IMR-90 (cell line): ENCODE measurements at regions not wholly inside any gene's neighbourhood (a gene's known extent, or its start where the extent isn't known, plus 50 kb on each side); places are given as distances from the start of the nearest gene placed in this dataset.

Experiments used
- ATAC-seq: fragments of 200-7000 bp; cut with Tn5 transposase; 2 replicates; pipeline ENCODE4 v1.9.1; 2020; ENCODE audit warnings: low read depth, mild to moderate bottlenecking, moderate library complexity
- BruUV-seq: library from RNA; stranded (reverse); fragments of 400-500 nt; replicated peaks from 2 replicates; lab custom pipeline; 2021; lab: Mats Ljungman, UMichigan
- CTCF ChIA-PET: fragments of 300-600 bp; formaldehyde crosslinking; extraction: SDS; loops from one replicate; lab custom pipeline; 2021; ENCODE audit warnings: antibody characterized with exemption; lab: Yijun Ruan, JAX
- POLR2A ChIA-PET: fragments of 300-600 bp; sonication (Branson Sonifier 250); formaldehyde crosslinking; loops from one replicate; lab custom pipeline; 2022; ENCODE audit warnings: antibody characterized with exemption; ENCODE audit not compliant: unreplicated experiment; lab: Charles Lee
- DNase-seq: peaks from one replicate; pipeline ENCODE4 v3.0.0; 2013
- H2AFZ ChIP-seq: replicated peaks from 2 replicates; pipeline ENCODE3; 2013; ENCODE audit warnings: low read length, mild to moderate bottlenecking; ENCODE audit not compliant: poor library complexity
- H2AK5ac ChIP-seq: 2 replicates; pipeline ENCODE4 v1.6.1; 2013; ENCODE audit warnings: low read depth, low read length, inconsistent platforms
- H2AK9ac ChIP-seq: replicated peaks from 2 replicates; pipeline ENCODE3; 2013; ENCODE audit warnings: mild to moderate bottlenecking, low read depth, low read length, moderate library complexity; ENCODE audit not compliant: poor library complexity
- H2BK120ac ChIP-seq: 2 replicates; pipeline ENCODE4 v1.6.1; 2013; ENCODE audit warnings: low read depth, low read length, inconsistent platforms
- H2BK15ac ChIP-seq: 3 replicates; pipeline ENCODE4 v1.6.1; 2013; ENCODE audit warnings: low read depth, low read length, inconsistent platforms
- H2BK20ac ChIP-seq: 2 replicates; pipeline ENCODE4 v1.6.1; 2013; ENCODE audit warnings: low read depth, mild to moderate bottlenecking, inconsistent platforms, low read length, moderate library complexity
- H2BK5ac ChIP-seq: 2 replicates; pipeline ENCODE4 v1.6.1; 2013; ENCODE audit warnings: mild to moderate bottlenecking, low read depth, low read length, inconsistent platforms; ENCODE audit not compliant: poor library complexity, severe bottlenecking
- H3K14ac ChIP-seq: replicated peaks from 2 replicates; pipeline ENCODE4 v1.6.1; 2013; ENCODE audit warnings: low read depth, low read length, inconsistent platforms
- H3K18ac ChIP-seq: 2 replicates; pipeline ENCODE4 v1.6.1; 2013; ENCODE audit warnings: low read depth, low read length, control low read depth
- H3K23ac ChIP-seq: 2 replicates; pipeline ENCODE4 v1.6.1; 2013; ENCODE audit warnings: low read depth, low read length, inconsistent platforms
- H3K27ac ChIP-seq: 2 replicates; pipeline ENCODE4 v1.5.1; 2013; ENCODE audit warnings: mild to moderate bottlenecking, control low read depth, low read length; ENCODE audit not compliant: insufficient read depth
- H3K27me3 ChIP-seq: 2 replicates; pipeline ENCODE4 v1.6.1; 2013; ENCODE audit warnings: low read length; ENCODE audit not compliant: control insufficient read depth, insufficient read depth
- H3K36me3 ChIP-seq: 2 replicates; pipeline ENCODE4 v1.6.1; 2013; ENCODE audit warnings: low read length, mixed read lengths; ENCODE audit not compliant: control insufficient read depth, insufficient read depth
- H3K4ac ChIP-seq: 2 replicates; pipeline ENCODE4 v1.6.1; 2013; ENCODE audit warnings: low read depth, low read length, inconsistent platforms
- H3K4me1 ChIP-seq: 2 replicates; pipeline ENCODE4 v1.6.1; 2013; ENCODE audit warnings: low read length, mixed read lengths; ENCODE audit not compliant: control insufficient read depth, insufficient read depth
- H3K4me2 ChIP-seq: 2 replicates; pipeline ENCODE4 v1.6.1; 2013; ENCODE audit warnings: low read depth, mild to moderate bottlenecking, control low read depth, low read length, moderate library complexity
- H3K4me3 ChIP-seq: 2 replicates; pipeline ENCODE4 v1.5.1; 2013; ENCODE audit warnings: low read depth, mild to moderate bottlenecking, control low read depth, low read length, moderate library complexity; ENCODE audit not compliant: insufficient read depth
- H3K56ac ChIP-seq: 2 replicates; pipeline ENCODE4 v1.6.1; 2013; ENCODE audit warnings: low read length, inconsistent platforms; ENCODE audit not compliant: insufficient read depth; ENCODE audit errors: extremely low read depth
- H3K79me1 ChIP-seq, 2 experiments: 2 replicates each; pipeline ENCODE4 v1.6.1; 2013; ENCODE audit warnings: low read length in 2 of 2, inconsistent platforms in 1 of 2, low read depth in 1 of 2
- H3K9ac ChIP-seq: 2 replicates; pipeline ENCODE4 v1.6.1; 2013; ENCODE audit warnings: low read depth, low read length, control low read depth
- H3K9me1 ChIP-seq: 2 replicates; pipeline ENCODE4 v1.6.1; 2013; ENCODE audit warnings: low read length, inconsistent platforms; ENCODE audit not compliant: insufficient read depth
- H3K9me3 ChIP-seq: 2 replicates; pipeline ENCODE4 v1.6.1; 2013; ENCODE audit warnings: low read length; ENCODE audit not compliant: control insufficient read depth, insufficient read depth
- H4K20me1 ChIP-seq: 2 replicates; pipeline ENCODE4 v1.6.1; 2013; ENCODE audit warnings: low read length, inconsistent platforms; ENCODE audit not compliant: insufficient read depth
- H4K5ac ChIP-seq: 2 replicates; pipeline ENCODE4 v1.6.1; 2013; ENCODE audit warnings: mild to moderate bottlenecking, low read depth, low read length, control low read depth
- H4K8ac ChIP-seq, 2 experiments: 2 replicates each; pipeline ENCODE4 v1.6.1; 2013; ENCODE audit warnings: low read depth in 2 of 2, low read length in 2 of 2, control low read depth in 1 of 2, inconsistent platforms in 1 of 2
- H4K91ac ChIP-seq: 2 replicates; pipeline ENCODE4 v1.6.1; 2013; ENCODE audit warnings: low read depth, low read length, inconsistent platforms; ENCODE audit not compliant: insufficient read depth
- BHLHE40 ChIP-seq: fragments of 150-350 bp; IDR thresholded peaks from 2 replicates; pipeline ENCODE4 v1.6.1; 2016; ENCODE audit warnings: mild to moderate bottlenecking, low read depth, low read length
- CEBPB ChIP-seq: IDR thresholded peaks from 2 replicates; pipeline ENCODE4 v1.6.1; 2012; ENCODE audit warnings: low read depth, low read length, improper control_type of control experiment
- CHD1 ChIP-seq: IDR thresholded peaks from 2 replicates; pipeline ENCODE4 v1.6.1; 2012; ENCODE audit warnings: low read depth, low read length, improper control_type of control experiment
- CTCF ChIP-seq: conservative IDR thresholded peaks from 2 replicates; pipeline ENCODE4 v1.5.1; 2012; ENCODE audit warnings: mild to moderate bottlenecking, low read depth, low read length, improper control_type of control experiment
- ELK1 ChIP-seq: fragments of 150-350 bp; IDR thresholded peaks from 2 replicates; pipeline ENCODE4 v1.6.1; 2016; ENCODE audit warnings: low read depth, mild to moderate bottlenecking, low read length, moderate library complexity, borderline replicate concordance
- FOS ChIP-seq: fragments of 150-350 bp; IDR thresholded peaks from 2 replicates; pipeline ENCODE4 v1.6.1; 2016; ENCODE audit warnings: low read depth, low read length
- MAZ ChIP-seq: IDR thresholded peaks from 2 replicates; pipeline ENCODE4 v1.6.1; 2012; ENCODE audit warnings: low read depth, mild to moderate bottlenecking, low read length, improper control_type of control experiment, moderate library complexity, borderline replicate concordance
- NFE2L2 ChIP-seq: fragments of 150-350 bp; IDR thresholded peaks from 2 replicates; pipeline ENCODE4 v1.6.1; 2016; ENCODE audit warnings: low read depth, mild to moderate bottlenecking, low read length
- POLR2A ChIP-seq: IDR thresholded peaks from 2 replicates; pipeline ENCODE4 v1.6.1; 2012; ENCODE audit warnings: mild to moderate bottlenecking, low read depth, low read length
- RAD21 ChIP-seq: IDR thresholded peaks from 2 replicates; pipeline ENCODE4 v1.6.1; 2012; ENCODE audit warnings: low read length, improper control_type of control experiment
- RCOR1 ChIP-seq: IDR thresholded peaks from 2 replicates; pipeline ENCODE4 v1.6.1; 2012; ENCODE audit warnings: mild to moderate bottlenecking, low read length, improper control_type of control experiment; ENCODE audit not compliant: insufficient replicate concordance
- RFX5 ChIP-seq: IDR thresholded peaks from 2 replicates; pipeline ENCODE4 v1.8.0; 2012; ENCODE audit warnings: low read depth, mild to moderate bottlenecking, low read length, moderate library complexity
- WGBS, 2 experiments: methylation state at CpG; one replicate each; pipeline versions ENCODE4 v1.1.5 to v1.1.7; 2013; ENCODE audit warnings: missing lambda C conversion rate in 2 of 2; ENCODE audit not compliant: insufficient read length in 1 of 2; ENCODE audit errors: extremely low coverage in 2 of 2; 5-methylcytosine and 5-hydroxymethylcytosine counted together
- dilution Hi-C: fragments of 300-500 bp; cut with HindIII; formaldehyde crosslinking; loops from one replicate; pipeline ENCODE4 v1.14.3; 2018; ENCODE audit warnings: low sequenced_read_pairs; ENCODE audit not compliant: unreplicated experiment
- in situ Hi-C: fragments of 300-500 bp; cut with MboI; formaldehyde crosslinking; loops from 3 replicates; pipeline ENCODE4 v1.14.3; 2019; ENCODE audit warnings: low sequenced_read_pairs, inconsistent platforms, mixed read lengths
- intact Hi-C: fragments of 100-400 bp; cut with micrococcal nuclease; formaldehyde crosslinking; loops from 2 replicates; pipeline ENCODE4 v1.10.0; 2022

GRCh38 chr17:22695228-22695619 is 1002.9 kb downstream of the KCNJ18 start:
- DNase-seq, result no peak
- Histone ChIP-seq H3K4me2 (no peak overlapping the region), H2BK120ac (no peak overlapping the region), H3K4me3 (no peak overlapping the region), H3K27me3 (no peaks in the 10 kb centered on the region), H4K5ac (no peak overlapping the region), H2BK5ac (no peak overlapping the region), H2AK5ac (no peak overlapping the region), H3K14ac (no peak overlapping the region), H4K8ac (no peak overlapping the region), H3K4ac (no peak overlapping the region), H3K79me1 (no peaks in the 10 kb centered on the region), H4K20me1 (no peaks in the 10 kb centered on the region), H2AFZ (no peak overlapping the region), H2BK15ac (no peak overlapping the region), H2BK20ac (no peak overlapping the region), H4K91ac (no peak overlapping the region), H3K18ac (no peak overlapping the region), H3K36me3 (no peaks in the 10 kb centered on the region), H3K27ac (no peak overlapping the region), H3K56ac (no peak overlapping the region), H2AK9ac (no peak overlapping the region), H3K9me3 (peaks cover 22% of the 10 kb centered on the region; the same call in 1 of the 2 replicates), H3K4me1 (no peaks in the 10 kb centered on the region), H3K9me1 (no peaks in the 10 kb centered on the region), H3K23ac (no peak overlapping the region), H3K9ac (no peak overlapping the region)
- in situ Hi-C loops, result no loop called here
- CTCF ChIA-PET, result no interaction called here
- WGBS, 2 experiments, result 41% methylated on average over 4 of the region's 13 CpGs; no CpG with 5 or more reads in 1 of the 2 experiments
- no TSS peak for BruUV-seq
- dilution Hi-C loops, result no loop called here
- intact Hi-C loops, result no loop called here
- POLR2A ChIA-PET, result no interaction called here
- no peak for ATAC-seq
- TF ChIP-seq ELK1 (no peak), RCOR1 (no peak), NFE2L2 (no peak), RFX5 (no peak), RAD21 (no peak), POLR2A (no peak), BHLHE40 (no peak), CHD1 (no peak), CTCF (no peak), MAZ (no peak), FOS (no peak), CEBPB (no peak)
